Stomach (tissue), 4 donors: ENCODE measurements at regions not wholly inside any gene's neighbourhood (a gene's known extent, or its start where the extent isn't known, plus 50 kb on each side); places are given as distances from the start of the nearest gene placed in this dataset.

Experiments used
- CTCF ChIP-seq, 7 experiments: fragments of 450-650 bp in 4 of 7; fragments of 200-600 bp in 3 of 7; sonication (generic) in 3 of 7; IDR thresholded peaks; one replicate each; pipeline ENCODE4 v1.5.1; 2016 to 2019; ENCODE audit warnings: antibody characterized with exemption in 7 of 7, control low read depth in 2 of 7, mild to moderate bottlenecking in 1 of 7
- POLR2A ChIP-seq, 4 donors: fragments of 450-650 bp; IDR thresholded peaks; one replicate each; pipeline ENCODE4 v1.6.1; 2016; ENCODE audit warnings: antibody characterized with exemption in 4 of 4, control low read depth in 2 of 4, mild to moderate bottlenecking in 1 of 4, moderate library complexity in 1 of 4
- POLR2AphosphoS5 ChIP-seq, 3 donors: sonication (generic); formaldehyde crosslinking; IDR thresholded peaks; one replicate each; pipeline ENCODE4 v1.6.1; 2016; ENCODE audit warnings: antibody characterized with exemption in 3 of 3

- TF ChIP-seq CTCF (IDR thresholded peaks at IDR 0.05): no peak
- TF ChIP-seq POLR2A (IDR thresholded peaks at IDR 0.05): no peak
- TF ChIP-seq POLR2AphosphoS5 (IDR thresholded peaks at IDR 0.05): no peak
Observed at GRCh38 chr13:90545070-90545840, 802.2 kb upstream of the MIR17HG start.
